ENCODE measurements at regions not wholly inside any gene's neighbourhood (a gene's known extent, or its start where the extent isn't known, plus 50 kb on each side); places are given as distances from the start of the nearest gene placed in this dataset.

GRCh38 chr15:97059281-97059680 lies 728.8 kb downstream of the NR2F2 start:
- H3K4me3 ChIP-seq: no peak overlapping the region
- H3K27me3 ChIP-seq: no peaks in the 10 kb centered on the region
- TF ChIP-seq POLR2AphosphoS5 (IDR thresholded peaks at IDR 0.05): no peak
- no peak for TF ChIP-seq POLR2A (IDR thresholded peaks at IDR 0.05)
- no peak for TF ChIP-seq CTCF (IDR thresholded peaks at IDR 0.05)
- no peaks in the 10 kb centered on the region for H3K36me3 ChIP-seq
- DNase-seq (ENCODE audit: low spot score in 2 of 2): no peak
- H3K9me3 ChIP-seq: no peaks in the 10 kb centered on the region
- intact Hi-C loops (cut with DNase I; ENCODE audit: low total_unique reads): no loop called here
- no peak overlapping the region for H3K27ac ChIP-seq
- no peaks in the 10 kb centered on the region for H3K4me1 ChIP-seq

- Histone ChIP-seq H3K27me3 (no peaks in the 10 kb centered on the region), H3K27ac (no peak overlapping the region), H3K36me3 (no peaks in the 10 kb centered on the region), H3K9me3 (no peaks in the 10 kb centered on the region), H3K4me1 (no peaks in the 10 kb centered on the region), H3K4me3 (no peak overlapping the region)
- TF ChIP-seq CTCF (IDR thresholded peaks at IDR 0.05) (no peak), POLR2A (IDR thresholded peaks at IDR 0.05) (no peak), POLR2AphosphoS5 (IDR thresholded peaks at IDR 0.05) (no peak)
- no peak for DNase-seq (ENCODE audit: low spot score in 2 of 2)
- intact Hi-C loops (cut with DNase I; ENCODE audit: low total_unique reads): no loop called here
Observed at GRCh38 chr15:97061392-97061791, 730.9 kb downstream of the NR2F2 start.

GRCh38 chr15:97071668-97072067 lies 741.2 kb downstream of the NR2F2 start:
- Histone ChIP-seq H3K4me1 (no peaks in the 10 kb centered on the region), H3K4me3 (no peak overlapping the region), H3K36me3 (no peaks in the 10 kb centered on the region), H3K27ac (no peak overlapping the region), H3K9me3 (peaks cover 0 to 6% of the 10 kb centered on the region in 2 donors), H3K27me3 (no peaks in the 10 kb centered on the region)
- DNase-seq (ENCODE audit: low spot score in 2 of 2): no peak
- intact Hi-C loops (cut with DNase I; ENCODE audit: low total_unique reads): no loop called here
- TF ChIP-seq CTCF (IDR thresholded peaks at IDR 0.05) (no peak), POLR2AphosphoS5 (IDR thresholded peaks at IDR 0.05) (no peak), POLR2A (IDR thresholded peaks at IDR 0.05) (no peak)

GRCh38 chr15:97072545-97072944 lies 742.0 kb downstream of the NR2F2 start:
- no peak overlapping the region for H3K4me3 ChIP-seq
- no peaks in the 10 kb centered on the region for H3K27me3 ChIP-seq
- TF ChIP-seq POLR2A (IDR thresholded peaks at IDR 0.05) (no peak), POLR2AphosphoS5 (IDR thresholded peaks at IDR 0.05) (no peak)
- intact Hi-C loops (cut with DNase I; ENCODE audit: low total_unique reads): no loop called here
- H3K9me3 ChIP-seq: peaks cover 0 to 6% of the 10 kb centered on the region in 2 donors
- no peaks in the 10 kb centered on the region for H3K4me1 ChIP-seq
- H3K36me3 ChIP-seq: no peaks in the 10 kb centered on the region
- DNase-seq (ENCODE audit: low spot score in 2 of 2): no peak
- H3K27ac ChIP-seq: no peak overlapping the region

GRCh38 chr15:97076011-97076410 lies 745.5 kb downstream of the NR2F2 start:
- intact Hi-C loops (cut with DNase I; ENCODE audit: low total_unique reads): no loop called here
- Histone ChIP-seq H3K4me1 (no peaks in the 10 kb centered on the region), H3K27ac (no peak overlapping the region), H3K4me3 (no peak overlapping the region), H3K27me3 (no peaks in the 10 kb centered on the region), H3K9me3 (peaks cover 0 to 6% of the 10 kb centered on the region in 2 donors), H3K36me3 (no peaks in the 10 kb centered on the region)
- TF ChIP-seq POLR2AphosphoS5 (IDR thresholded peaks at IDR 0.05) (no peak), POLR2A (IDR thresholded peaks at IDR 0.05) (no peak), CTCF (IDR thresholded peaks at IDR 0.05) (no peak)
- no peak for DNase-seq (ENCODE audit: low spot score in 2 of 2)

GRCh38 chr15:97077975-97078374 lies 747.5 kb downstream of the NR2F2 start:
- H3K4me1 ChIP-seq: no peaks in the 10 kb centered on the region
- intact Hi-C loops (cut with DNase I; ENCODE audit: low total_unique reads): no loop called here
- H3K9me3 ChIP-seq: peaks cover 0 to 6% of the 10 kb centered on the region in 2 donors
- H3K4me3 ChIP-seq: no peak overlapping the region
- H3K36me3 ChIP-seq: no peaks in the 10 kb centered on the region
- H3K27me3 ChIP-seq: no peaks in the 10 kb centered on the region
- DNase-seq (ENCODE audit: low spot score in 2 of 2): no peak
- no peak for TF ChIP-seq POLR2A (IDR thresholded peaks at IDR 0.05)
- no peak for TF ChIP-seq CTCF (IDR thresholded peaks at IDR 0.05)
- no peak for TF ChIP-seq POLR2AphosphoS5 (IDR thresholded peaks at IDR 0.05)
- H3K27ac ChIP-seq: no peak overlapping the region

Measured in breast epithelium (tissue), 4 donors.